GM18526 (cell line): ENCODE measurements at regions not wholly inside any gene's neighbourhood (a gene's known extent, or its start where the extent isn't known, plus 50 kb on each side); places are given as distances from the start of the nearest gene placed in this dataset.

Experiments used
- POLR2A ChIP-seq: IDR thresholded peaks from 3 replicates; pipeline ENCODE4 v1.6.1; 2011; ENCODE audit not compliant: insufficient read length; ENCODE audit errors: extremely low read depth

GRCh38 chr6:25006565-25007001 is 70.8 kb upstream of the RIPOR2 start:
- TF ChIP-seq POLR2A, result no peak

GRCh38 chr6:25007269-25007699 is 71.5 kb upstream of the RIPOR2 start:
- TF ChIP-seq POLR2A, result no peak

GRCh38 chr6:25008707-25009392 is 73.1 kb upstream of the RIPOR2 start:
- no peak for TF ChIP-seq POLR2A

- no peak for TF ChIP-seq POLR2A
Measured at GRCh38 chr6:25009393-25009710, 73.6 kb upstream of the RIPOR2 start.

- no peak for TF ChIP-seq POLR2A
Measured at GRCh38 chr6:25010176-25010575, 74.4 kb upstream of the RIPOR2 start.

- no peak for TF ChIP-seq POLR2A
Measured at GRCh38 chr6:25010902-25011625, 75.3 kb upstream of the RIPOR2 start.

GRCh38 chr6:25012657-25013056 is 76.9 kb upstream of the RIPOR2 start:
- TF ChIP-seq POLR2A, result no peak

GRCh38 chr6:25013246-25013645 is 77.5 kb upstream of the RIPOR2 start:
- TF ChIP-seq POLR2A, result no peak

- no peak for TF ChIP-seq POLR2A
Measured at GRCh38 chr6:25014369-25014768, 78.6 kb upstream of the RIPOR2 start.

GRCh38 chr6:25014791-25015560 is 79.2 kb upstream of the RIPOR2 start:
- no peak for TF ChIP-seq POLR2A

GRCh38 chr6:25016014-25016720 is 80.4 kb upstream of the RIPOR2 start:
- no peak for TF ChIP-seq POLR2A

- no peak for TF ChIP-seq POLR2A
Measured at GRCh38 chr6:25017486-25017885, 81.7 kb upstream of the RIPOR2 start.

GRCh38 chr6:25017932-25018567 is 82.3 kb upstream of the RIPOR2 start:
- TF ChIP-seq POLR2A, result no peak

- TF ChIP-seq POLR2A, result no peak
Measured at GRCh38 chr6:25018568-25018954, 82.8 kb upstream of the RIPOR2 start.

- no peak for TF ChIP-seq POLR2A
Measured at GRCh38 chr6:25022140-25022553, 86.4 kb upstream of the RIPOR2 start.
